ENCODE measurements at regions not wholly inside any gene's neighbourhood (a gene's known extent, or its start where the extent isn't known, plus 50 kb on each side); places are given as distances from the start of the nearest gene placed in this dataset.

GRCh38 chr4:102411408-102411807 is 66.1 kb upstream of the SLC39A8 start:
- H3K4me2 ChIP-seq (ENCODE audit: low read depth, low read length): no peak overlapping the region
- no peak for DNase-seq
- no peaks in the 10 kb centered on the region for H3K9me3 ChIP-seq (replicated peaks; ENCODE audit: insufficient read depth, low read length)

GRCh38 chr4:102416765-102417164 is 71.5 kb upstream of the SLC39A8 start:
- Histone ChIP-seq H3K4me3 (ENCODE audit: low read length) (no peak overlapping the region), H3K79me2 (ENCODE audit: low read length) (no peaks in the 10 kb centered on the region), H3K36me3 (replicated peaks; ENCODE audit: insufficient read depth, low read length) (no peaks in the 10 kb centered on the region)

More at GRCh38 chr4:102411408-102411807, 66.1 kb upstream of the SLC39A8 start:
- no peaks in the 10 kb centered on the region for H3K4me1 ChIP-seq (ENCODE audit: low read length)
- TF ChIP-seq, protein P1, sequence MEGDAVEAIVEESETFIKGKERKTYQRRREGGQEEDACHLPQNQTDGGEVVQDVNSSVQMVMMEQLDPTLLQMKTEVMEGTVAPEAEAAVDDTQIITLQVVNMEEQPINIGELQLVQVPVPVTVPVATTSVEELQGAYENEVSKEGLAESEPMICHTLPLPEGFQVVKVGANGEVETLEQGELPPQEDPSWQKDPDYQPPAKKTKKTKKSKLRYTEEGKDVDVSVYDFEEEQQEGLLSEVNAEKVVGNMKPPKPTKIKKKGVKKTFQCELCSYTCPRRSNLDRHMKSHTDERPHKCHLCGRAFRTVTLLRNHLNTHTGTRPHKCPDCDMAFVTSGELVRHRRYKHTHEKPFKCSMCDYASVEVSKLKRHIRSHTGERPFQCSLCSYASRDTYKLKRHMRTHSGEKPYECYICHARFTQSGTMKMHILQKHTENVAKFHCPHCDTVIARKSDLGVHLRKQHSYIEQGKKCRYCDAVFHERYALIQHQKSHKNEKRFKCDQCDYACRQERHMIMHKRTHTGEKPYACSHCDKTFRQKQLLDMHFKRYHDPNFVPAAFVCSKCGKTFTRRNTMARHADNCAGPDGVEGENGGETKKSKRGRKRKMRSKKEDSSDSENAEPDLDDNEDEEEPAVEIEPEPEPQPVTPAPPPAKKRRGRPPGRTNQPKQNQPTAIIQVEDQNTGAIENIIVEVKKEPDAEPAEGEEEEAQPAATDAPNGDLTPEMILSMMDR (IDR thresholded peaks at IDR 0.05; ENCODE audit: low read length): no peak
- TF ChIP-seq EZH2phosphoT487 (IDR thresholded peaks at IDR 0.05; ENCODE audit: low read length) (no peak), EZH2 (optimal IDR thresholded peaks at IDR 0.05; ENCODE audit: low read depth, low read length) (no peak)
- no peaks in the 10 kb centered on the region for H4K20me1 ChIP-seq (ENCODE audit: insufficient read depth, low read length)
- no peak overlapping the region for H3K4me3 ChIP-seq (ENCODE audit: low read length)
- no peak overlapping the region for H3K9ac ChIP-seq (ENCODE audit: low read length)
- H3K27ac ChIP-seq (ENCODE audit: low read length): no peak overlapping the region
- H3K36me3 ChIP-seq (replicated peaks; ENCODE audit: insufficient read depth, low read length): no peaks in the 10 kb centered on the region
- no peak overlapping the region for H2AFZ ChIP-seq (ENCODE audit: low read length)
- H3K27me3 ChIP-seq (replicated peaks; ENCODE audit: insufficient read depth, low read length): no peaks in the 10 kb centered on the region
- H3K9me2 ChIP-seq (replicated peaks; ENCODE audit: insufficient read depth, low read length): no peaks in the 10 kb centered on the region
- no peaks in the 10 kb centered on the region for H3K79me2 ChIP-seq (ENCODE audit: low read length)
- no peaks in the 10 kb centered on the region for H3F3A ChIP-seq (ENCODE audit: insufficient read depth, low read length)

DNA sequence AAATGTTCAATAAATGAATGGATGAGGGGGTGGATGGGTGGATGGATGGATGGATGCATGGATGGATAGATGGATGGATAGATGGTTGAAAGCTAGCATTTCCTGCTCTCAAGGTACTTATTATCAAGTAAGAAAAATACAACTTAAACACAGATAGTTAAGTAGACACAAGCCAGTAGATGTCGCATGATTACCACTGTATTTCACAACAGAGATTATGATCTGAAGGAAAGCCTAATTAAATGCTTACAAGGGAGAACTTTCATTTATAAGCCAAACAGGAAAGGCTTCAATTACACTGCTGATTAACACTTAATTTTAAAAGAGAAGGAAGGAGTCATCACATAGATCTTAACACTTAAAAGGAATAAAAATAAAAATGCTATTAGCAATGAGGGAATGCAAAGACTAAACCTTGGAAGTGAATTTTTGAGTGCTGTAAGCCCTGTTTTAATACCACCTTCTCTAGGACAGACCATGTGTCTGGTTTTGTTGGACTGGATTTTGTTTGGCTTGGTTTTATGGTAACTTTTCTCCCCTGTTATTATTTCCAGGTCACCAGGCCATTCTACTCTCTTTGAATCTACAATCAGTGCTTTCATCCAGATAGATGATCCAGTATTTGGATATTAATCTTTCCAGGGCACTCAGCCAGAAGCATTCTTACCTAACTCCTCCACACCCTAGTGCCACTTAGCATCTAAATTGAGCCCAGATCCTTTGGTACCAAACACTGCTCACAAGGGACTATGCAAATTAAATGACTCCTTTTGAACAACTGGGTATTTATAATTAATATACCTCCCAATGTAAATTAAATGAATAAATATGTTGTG is 75.5 kb upstream of the SLC39A8 start:
- Histone ChIP-seq H3K4me2 (ENCODE audit: low read depth, low read length) (no peak overlapping the region), H3K27ac (ENCODE audit: low read length) (no peak overlapping the region)
- DNase-seq: no peak

More at GRCh38 chr4:102416765-102417164, 71.5 kb upstream of the SLC39A8 start:
- Histone ChIP-seq H3K9me3 (replicated peaks; ENCODE audit: insufficient read depth, low read length) (no peaks in the 10 kb centered on the region), H3K9me2 (replicated peaks; ENCODE audit: insufficient read depth, low read length) (no peaks in the 10 kb centered on the region), H3K27me3 (replicated peaks; ENCODE audit: insufficient read depth, low read length) (no peaks in the 10 kb centered on the region), H4K20me1 (ENCODE audit: insufficient read depth, low read length) (no peaks in the 10 kb centered on the region), H3K9ac (ENCODE audit: low read length) (no peak overlapping the region), H3K4me2 (ENCODE audit: low read depth, low read length) (no peak overlapping the region), H3K27ac (ENCODE audit: low read length) (no peak overlapping the region), H3F3A (ENCODE audit: insufficient read depth, low read length) (no peaks in the 10 kb centered on the region), H2AFZ (ENCODE audit: low read length) (no peak overlapping the region), H3K4me1 (ENCODE audit: low read length) (no peaks in the 10 kb centered on the region)
- DNase-seq: no peak
- TF ChIP-seq EZH2 (optimal IDR thresholded peaks at IDR 0.05; ENCODE audit: low read depth, low read length) (no peak), EZH2phosphoT487 (IDR thresholded peaks at IDR 0.05; ENCODE audit: low read length) (no peak)
- TF ChIP-seq, protein P1 (IDR thresholded peaks at IDR 0.05; ENCODE audit: low read length): no peak

More for the DNA sequence above, 75.5 kb upstream of the SLC39A8 start:
- Histone ChIP-seq H4K20me1 (ENCODE audit: insufficient read depth, low read length) (no peaks in the 10 kb centered on the region), H3K9ac (ENCODE audit: low read length) (no peak overlapping the region), H3F3A (ENCODE audit: insufficient read depth, low read length) (no peaks in the 10 kb centered on the region), H2AFZ (ENCODE audit: low read length) (no peak overlapping the region), H3K36me3 (replicated peaks; ENCODE audit: insufficient read depth, low read length) (no peaks in the 10 kb centered on the region), H3K27me3 (replicated peaks; ENCODE audit: insufficient read depth, low read length) (no peaks in the 10 kb centered on the region), H3K4me3 (ENCODE audit: low read length) (no peak overlapping the region), H3K4me1 (ENCODE audit: low read length) (no peaks in the 10 kb centered on the region), H3K79me2 (ENCODE audit: low read length) (no peaks in the 10 kb centered on the region), H3K9me3 (replicated peaks; ENCODE audit: insufficient read depth, low read length) (no peaks in the 10 kb centered on the region), H3K9me2 (replicated peaks; ENCODE audit: insufficient read depth, low read length) (no peaks in the 10 kb centered on the region)
- TF ChIP-seq EZH2 (optimal IDR thresholded peaks at IDR 0.05; ENCODE audit: low read depth, low read length) (no peak), EZH2phosphoT487 (IDR thresholded peaks at IDR 0.05; ENCODE audit: low read length) (no peak)
- TF ChIP-seq, protein P1 (IDR thresholded peaks at IDR 0.05; ENCODE audit: low read length): no peak

All from MM.1S (cell line).